HL-60 (cell line): ENCODE measurements at regions not wholly inside any gene's neighbourhood (a gene's known extent, or its start where the extent isn't known, plus 50 kb on each side); places are given as distances from the start of the nearest gene placed in this dataset.
A peak's percentile ranks its signal among the peaks of the same experiment; 100 is the strongest.

Experiments
- DNase-seq, 2 experiments: peaks; one replicate each; pipeline ENCODE4 v3.0.0-alpha.2; 2010 to 2020; ENCODE audit warnings: low read depth in 1 of 2, low spot score in 1 of 2
- H3K27ac ChIP-seq: fragments of 250-450 bp; sonication (Bioruptor Pico); replicated peaks from 2 replicates; pipeline ENCODE4 v1.5.1; 2020; ENCODE audit warnings: mild to moderate bottlenecking, moderate library complexity
- H3K27me3 ChIP-seq: fragments of 250-450 bp; sonication (Bioruptor Pico); 2 replicates; pipeline ENCODE4 v1.5.1; 2021; ENCODE audit warnings: mild to moderate bottlenecking, moderate library complexity; ENCODE audit not compliant: insufficient read depth, poor library complexity, severe bottlenecking
- H3K4me3 ChIP-seq: replicated peaks from 2 replicates; pipeline ENCODE4 v1.5.1; 2011; ENCODE audit warnings: mild to moderate bottlenecking, control low read depth, low read length; ENCODE audit not compliant: insufficient read depth
- CTCF ChIP-seq: IDR thresholded peaks from one replicate; pipeline ENCODE4 v1.5.1; 2011; ENCODE audit warnings: low read length, control low read depth, inconsistent platforms; ENCODE audit not compliant: insufficient read depth
- GABPA ChIP-seq: IDR thresholded peaks from 2 replicates; pipeline ENCODE4 v1.6.1; 2012; ENCODE audit warnings: low read depth
- POLR2AphosphoS5 ChIP-seq: IDR thresholded peaks from 2 replicates; pipeline ENCODE4 v1.6.1; 2012; ENCODE audit warnings: low read depth
- SPI1 ChIP-seq: IDR thresholded peaks from 2 replicates; pipeline ENCODE4 v1.6.1; 2012; ENCODE audit warnings: low read depth, mild to moderate bottlenecking, borderline replicate concordance
- TF ChIP-seq, protein P1 (sequence below): IDR thresholded peaks from 2 replicates; pipeline ENCODE4 v1.6.1; 2012; ENCODE audit warnings: low read depth; ENCODE audit not compliant: insufficient replicate concordance

GRCh38 chr11:127080735-127081134 is 80.2 kb upstream of the KIRREL3 start:
- no peak overlapping the region for H3K4me3 ChIP-seq
- H3K27me3 ChIP-seq, result no peaks in the 10 kb centered on the region
- TF ChIP-seq, protein P1, sequence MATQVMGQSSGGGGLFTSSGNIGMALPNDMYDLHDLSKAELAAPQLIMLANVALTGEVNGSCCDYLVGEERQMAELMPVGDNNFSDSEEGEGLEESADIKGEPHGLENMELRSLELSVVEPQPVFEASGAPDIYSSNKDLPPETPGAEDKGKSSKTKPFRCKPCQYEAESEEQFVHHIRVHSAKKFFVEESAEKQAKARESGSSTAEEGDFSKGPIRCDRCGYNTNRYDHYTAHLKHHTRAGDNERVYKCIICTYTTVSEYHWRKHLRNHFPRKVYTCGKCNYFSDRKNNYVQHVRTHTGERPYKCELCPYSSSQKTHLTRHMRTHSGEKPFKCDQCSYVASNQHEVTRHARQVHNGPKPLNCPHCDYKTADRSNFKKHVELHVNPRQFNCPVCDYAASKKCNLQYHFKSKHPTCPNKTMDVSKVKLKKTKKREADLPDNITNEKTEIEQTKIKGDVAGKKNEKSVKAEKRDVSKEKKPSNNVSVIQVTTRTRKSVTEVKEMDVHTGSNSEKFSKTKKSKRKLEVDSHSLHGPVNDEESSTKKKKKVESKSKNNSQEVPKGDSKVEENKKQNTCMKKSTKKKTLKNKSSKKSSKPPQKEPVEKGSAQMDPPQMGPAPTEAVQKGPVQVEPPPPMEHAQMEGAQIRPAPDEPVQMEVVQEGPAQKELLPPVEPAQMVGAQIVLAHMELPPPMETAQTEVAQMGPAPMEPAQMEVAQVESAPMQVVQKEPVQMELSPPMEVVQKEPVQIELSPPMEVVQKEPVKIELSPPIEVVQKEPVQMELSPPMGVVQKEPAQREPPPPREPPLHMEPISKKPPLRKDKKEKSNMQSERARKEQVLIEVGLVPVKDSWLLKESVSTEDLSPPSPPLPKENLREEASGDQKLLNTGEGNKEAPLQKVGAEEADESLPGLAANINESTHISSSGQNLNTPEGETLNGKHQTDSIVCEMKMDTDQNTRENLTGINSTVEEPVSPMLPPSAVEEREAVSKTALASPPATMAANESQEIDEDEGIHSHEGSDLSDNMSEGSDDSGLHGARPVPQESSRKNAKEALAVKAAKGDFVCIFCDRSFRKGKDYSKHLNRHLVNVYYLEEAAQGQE, result no peak
- TF ChIP-seq POLR2AphosphoS5, result no peak
- TF ChIP-seq GABPA, result no peak
- no peak for TF ChIP-seq SPI1
- no peak for TF ChIP-seq CTCF
- H3K27ac ChIP-seq, result no peak overlapping the region
- DNase-seq, result no peak

DNA sequence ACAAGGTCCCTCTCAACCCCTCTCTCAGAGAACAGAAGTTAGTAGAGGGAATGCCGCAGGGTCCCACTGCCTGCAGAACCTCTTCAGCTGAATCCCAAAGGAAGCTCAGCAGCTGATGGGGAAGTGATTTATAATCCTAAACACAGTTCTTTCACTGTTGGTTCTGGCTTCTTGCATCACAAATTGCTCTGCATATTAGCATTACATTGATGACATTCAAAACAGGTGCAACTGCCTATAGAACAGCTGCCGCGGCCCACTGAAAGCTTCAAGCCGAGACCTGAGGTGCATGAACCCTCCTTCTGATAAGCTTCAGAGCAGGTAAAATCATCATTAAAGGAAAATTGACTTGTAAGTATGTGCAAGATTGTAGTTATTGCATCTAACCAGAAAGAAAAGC is 75.2 kb upstream of the KIRREL3 start:
- no peak overlapping the region for H3K4me3 ChIP-seq
- TF ChIP-seq, protein P1, result no peak
- TF ChIP-seq SPI1 (no peak), POLR2AphosphoS5 (no peak), GABPA (no peak), CTCF (no peak)
- no peak overlapping the region for H3K27ac ChIP-seq
- no peak for DNase-seq
- H3K27me3 ChIP-seq, result no peaks in the 10 kb centered on the region

GRCh38 chr11:127074151-127074761 is 73.7 kb upstream of the KIRREL3 start:
- TF ChIP-seq POLR2AphosphoS5 (no peak), CTCF (no peak), SPI1 (peak; percentile 43; the same call in 1 of the 2 replicates), GABPA (no peak)
- H3K27ac ChIP-seq, result no peak overlapping the region
- DNase-seq, result no peak
- H3K27me3 ChIP-seq, result no peaks in the 10 kb centered on the region
- H3K4me3 ChIP-seq, result no peak overlapping the region

GRCh38 chr11:127073621-127074020 is 73.1 kb upstream of the KIRREL3 start:
- no peak overlapping the region for H3K27ac ChIP-seq
- TF ChIP-seq, protein P1, result no peak
- TF ChIP-seq SPI1, result no peak
- TF ChIP-seq POLR2AphosphoS5, result no peak
- no peak for TF ChIP-seq CTCF
- TF ChIP-seq GABPA, result no peak
- no peak overlapping the region for H3K4me3 ChIP-seq
- H3K27me3 ChIP-seq, result no peaks in the 10 kb centered on the region
- no peak for DNase-seq
